Spleen (tissue), 7 donors: ENCODE measurements at regions not wholly inside any gene's neighbourhood (a gene's known extent, or its start where the extent isn't known, plus 50 kb on each side); places are given as distances from the start of the nearest gene placed in this dataset.
"Not testable (repeated sequence)": the region's sequence is repeated elsewhere in the genome, so short reads cannot be mapped to it uniquely, and the experiment has no call there.

ENCODE experiments used
- CTCF ChIP-seq, 11 experiments: fragments of 200-600 bp in 7 of 11; fragments of 450-650 bp in 4 of 11; sonication (generic) in 4 of 11; IDR thresholded peaks in 8 of 11; conservative IDR thresholded peaks in 3 of 11; 1 replicate in 7 of 11; 2 replicates in 4 of 11; pipeline versions ENCODE4 v1.4.0 to v1.8.0; 2016 to 2021; ENCODE audit warnings: antibody characterized with exemption in 11 of 11, inconsistent platforms in 4 of 11, mild to moderate bottlenecking in 1 of 11
- POLR2A ChIP-seq, 3 donors: fragments of 450-650 bp; IDR thresholded peaks; one replicate each; pipeline ENCODE4 v1.5.1; 2017; ENCODE audit warnings: antibody characterized with exemption in 3 of 3, mild to moderate bottlenecking in 1 of 3
- POLR2AphosphoS5 ChIP-seq, 3 donors: sonication (generic); formaldehyde crosslinking; IDR thresholded peaks; one replicate each; pipeline ENCODE4 v1.5.1; 2017; ENCODE audit warnings: antibody characterized with exemption in 3 of 3
- donor health status: DM: no; HTN: no; CAD: no; lungs with moderate emphysema.
- donor health status: DM: no; HTN: no; CAD: no.
- donor health status: DM: no; HTN: no; CAD: no.

GRCh38 chr2:111525026-111525425 lies 359.0 kb downstream of the ANAPC1 start:
- TF ChIP-seq CTCF (IDR thresholded peaks at IDR 0.05 in 8 of 11, conservative IDR thresholded peaks at IDR 0.05 in 3 of 11); POLR2A (IDR thresholded peaks at IDR 0.05); POLR2AphosphoS5 (IDR thresholded peaks at IDR 0.05): not testable (repeated sequence)
